Suprapubic skin (tissue), 3 donors: ENCODE measurements at regions not wholly inside any gene's neighbourhood (a gene's known extent, or its start where the extent isn't known, plus 50 kb on each side); places are given as distances from the start of the nearest gene placed in this dataset.

Experiments
- CTCF ChIP-seq, 2 donors: fragments of 200-600 bp in 1 of 2; fragments of 450-650 bp in 1 of 2; sonication (generic) in 1 of 2; IDR thresholded peaks; one replicate each; pipeline ENCODE4 v1.5.1; 2016 to 2019; ENCODE audit warnings: antibody characterized with exemption in 2 of 2, mild to moderate bottlenecking in 1 of 2, moderate library complexity in 1 of 2
- EP300 ChIP-seq: sonication (generic); formaldehyde crosslinking; IDR thresholded peaks from one replicate; pipeline ENCODE4 v1.6.1; 2017; ENCODE audit warnings: antibody characterized with exemption

GRCh38 chr7:131021460-131021859 is 287.5 kb upstream of the KLF14 start:
- TF ChIP-seq EP300, result no peak
- TF ChIP-seq CTCF (IDR thresholded peaks at IDR 0.05), result no peak
